Left lung (tissue), 4 donors: ENCODE measurements at regions not wholly inside any gene's neighbourhood (a gene's known extent, or its start where the extent isn't known, plus 50 kb on each side); places are given as distances from the start of the nearest gene placed in this dataset.
A peak's percentile ranks its signal among the peaks of the same experiment; 100 is the strongest.

Experiments used
- ATAC-seq: fragments of 200-7000 bp; cut with Tn5 transposase; one replicate; pipeline ENCODE4 v1.9.1; 2020; ENCODE audit warnings: moderate library complexity
- DNase-seq, 4 donors: peaks; one replicate each; pipeline ENCODE4 v3.0.0-alpha.2; 2013 to 2020
- H3K27ac ChIP-seq, 2 donors: fragments of 200-600 bp; sonication (generic) in 1 of 2; one replicate each; pipeline versions ENCODE4 v1.5.0 to v1.8.0; 2020 to 2021
- H3K27me3 ChIP-seq, 2 donors: fragments of 200-600 bp; sonication (generic) in 1 of 2; one replicate each; pipeline versions ENCODE4 v1.5.0 to v1.8.0; 2020 to 2021
- H3K36me3 ChIP-seq, 2 donors: fragments of 200-600 bp; sonication (generic) in 1 of 2; one replicate each; pipeline versions ENCODE4 v1.5.0 to v1.8.0; 2020 to 2021
- H3K4me1 ChIP-seq, 2 donors: fragments of 200-600 bp; one replicate each; pipeline ENCODE4 v1.8.0; 2021
- H3K4me3 ChIP-seq, 2 donors: fragments of 200-600 bp; sonication (generic) in 1 of 2; one replicate each; pipeline versions ENCODE4 v1.5.0 to v1.8.0; 2020 to 2021; ENCODE audit warnings: mild to moderate bottlenecking in 1 of 2
- H3K9me3 ChIP-seq, 2 donors: fragments of 200-600 bp; sonication (generic) in 1 of 2; one replicate each; pipeline versions ENCODE4 v1.5.0 to v1.8.0; 2020 to 2021
- intact Hi-C, 2 donors: fragments of 100-400 bp; cut with DNase I; formaldehyde crosslinking; loops; one replicate each; pipeline versions ENCODE4 v1.11.2 to v1.14.2; 2022
- TF ChIP-seq, protein P1 (sequence below), 2 donors: fragments of 200-600 bp; sonication (generic) in 1 of 2; IDR thresholded peaks; one replicate each; pipeline versions ENCODE4 v1.5.0 to v1.8.0; 2021; ENCODE audit warnings: antibody characterized with exemption in 2 of 2
- donor health status: DM: no; HTN: yes; CAD: no.
- donor health status: DM: no; HTN: no; CAD: no.

DNA sequence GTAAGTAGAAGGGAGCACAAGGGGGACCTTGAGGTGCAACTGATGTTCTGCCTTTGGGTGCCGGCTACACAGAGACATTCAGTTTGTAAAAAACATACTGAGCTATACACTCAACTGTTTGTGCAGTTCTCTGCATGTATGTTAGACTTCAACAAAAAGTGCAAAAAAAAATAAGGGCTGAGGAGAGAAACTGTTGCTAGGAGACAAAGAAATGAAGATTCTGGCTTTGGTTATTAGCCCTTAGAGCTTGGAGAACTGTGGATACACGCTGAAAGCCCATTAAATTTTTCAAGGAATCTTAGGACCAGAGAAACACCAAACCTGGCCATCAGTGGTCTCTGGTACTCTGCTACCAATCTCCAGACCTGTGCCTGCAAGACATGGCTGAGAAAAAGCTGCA, 207.6 kb upstream of the NSMCE3 start:
- intact Hi-C loops: no loop called here
- TF ChIP-seq, protein P1, sequence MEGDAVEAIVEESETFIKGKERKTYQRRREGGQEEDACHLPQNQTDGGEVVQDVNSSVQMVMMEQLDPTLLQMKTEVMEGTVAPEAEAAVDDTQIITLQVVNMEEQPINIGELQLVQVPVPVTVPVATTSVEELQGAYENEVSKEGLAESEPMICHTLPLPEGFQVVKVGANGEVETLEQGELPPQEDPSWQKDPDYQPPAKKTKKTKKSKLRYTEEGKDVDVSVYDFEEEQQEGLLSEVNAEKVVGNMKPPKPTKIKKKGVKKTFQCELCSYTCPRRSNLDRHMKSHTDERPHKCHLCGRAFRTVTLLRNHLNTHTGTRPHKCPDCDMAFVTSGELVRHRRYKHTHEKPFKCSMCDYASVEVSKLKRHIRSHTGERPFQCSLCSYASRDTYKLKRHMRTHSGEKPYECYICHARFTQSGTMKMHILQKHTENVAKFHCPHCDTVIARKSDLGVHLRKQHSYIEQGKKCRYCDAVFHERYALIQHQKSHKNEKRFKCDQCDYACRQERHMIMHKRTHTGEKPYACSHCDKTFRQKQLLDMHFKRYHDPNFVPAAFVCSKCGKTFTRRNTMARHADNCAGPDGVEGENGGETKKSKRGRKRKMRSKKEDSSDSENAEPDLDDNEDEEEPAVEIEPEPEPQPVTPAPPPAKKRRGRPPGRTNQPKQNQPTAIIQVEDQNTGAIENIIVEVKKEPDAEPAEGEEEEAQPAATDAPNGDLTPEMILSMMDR (IDR thresholded peaks at IDR 0.05): no peak
- Histone ChIP-seq H3K9me3 (no peaks in the 10 kb centered on the region), H3K4me3 (no peak overlapping the region), H3K27ac (no peak overlapping the region), H3K27me3 (no peaks in the 10 kb centered on the region), H3K4me1 (no peaks in the 10 kb centered on the region), H3K36me3 (no peaks in the 10 kb centered on the region)
- ATAC-seq (no peak), DNase-seq (no peak)

DNA sequence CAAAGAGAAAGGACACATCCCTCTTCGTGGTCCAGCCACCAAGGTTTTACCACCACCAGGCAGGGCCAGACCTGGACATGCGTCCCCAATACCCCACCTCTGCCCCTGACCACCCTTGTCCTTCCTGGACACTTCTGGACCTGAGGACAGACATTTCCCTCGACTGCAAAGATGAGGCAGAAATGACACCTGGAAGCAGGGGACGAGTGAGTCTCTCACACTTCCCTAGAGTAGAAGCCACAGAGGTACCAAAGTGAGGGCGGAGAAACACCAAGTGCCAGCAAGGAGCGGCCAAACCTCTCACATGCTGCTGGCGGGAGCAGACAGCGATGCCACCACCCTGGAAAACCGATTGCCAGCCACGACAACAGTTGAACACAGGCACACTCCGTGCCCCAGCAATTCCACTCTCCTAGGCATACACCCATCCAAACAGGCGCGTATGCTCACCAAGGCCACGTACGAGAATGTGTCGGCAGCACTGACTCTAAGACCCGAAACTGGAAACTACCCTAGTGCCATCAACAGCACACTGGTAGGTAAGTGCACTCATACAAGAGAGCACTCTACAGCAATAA, 207.0 kb upstream of the NSMCE3 start:
- Histone ChIP-seq H3K27ac (no peak overlapping the region), H3K36me3 (no peaks in the 10 kb centered on the region), H3K4me3 (no peak overlapping the region), H3K4me1 (no peaks in the 10 kb centered on the region), H3K9me3 (no peaks in the 10 kb centered on the region), H3K27me3 (no peaks in the 10 kb centered on the region)
- intact Hi-C loops: no loop called here
- TF ChIP-seq, protein P1 (IDR thresholded peaks at IDR 0.05): no peak
- ATAC-seq (no peak), DNase-seq (no peak)

DNA sequence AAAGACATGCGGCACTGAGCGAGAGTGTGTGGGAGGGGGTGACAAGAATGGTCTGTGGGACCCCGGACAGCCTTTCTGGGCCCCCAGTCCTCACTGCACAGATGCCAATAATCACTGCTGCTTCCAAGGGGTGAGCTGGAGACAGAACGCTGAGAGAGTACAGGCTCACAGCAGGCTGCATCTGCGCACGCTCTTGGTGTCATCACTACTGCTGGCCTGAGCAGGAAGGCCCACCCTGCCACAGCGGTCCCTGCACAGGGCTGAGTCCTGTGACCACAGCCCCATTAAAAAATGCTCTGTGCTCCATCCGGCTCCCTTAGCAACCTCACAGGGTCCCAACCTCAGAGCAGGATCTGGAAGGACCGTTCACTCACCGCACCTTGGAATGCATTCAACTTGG, 205.5 kb upstream of the NSMCE3 start:
- TF ChIP-seq, protein P1 (IDR thresholded peaks at IDR 0.05): no peak
- ATAC-seq: no peak
- Histone ChIP-seq H3K9me3 (no peaks in the 10 kb centered on the region), H3K4me3 (no peak overlapping the region), H3K27ac (no peak overlapping the region), H3K36me3 (no peaks in the 10 kb centered on the region), H3K4me1 (no peaks in the 10 kb centered on the region), H3K27me3 (no peaks in the 10 kb centered on the region)
- no peak for DNase-seq
- intact Hi-C loops: no loop called here

DNA sequence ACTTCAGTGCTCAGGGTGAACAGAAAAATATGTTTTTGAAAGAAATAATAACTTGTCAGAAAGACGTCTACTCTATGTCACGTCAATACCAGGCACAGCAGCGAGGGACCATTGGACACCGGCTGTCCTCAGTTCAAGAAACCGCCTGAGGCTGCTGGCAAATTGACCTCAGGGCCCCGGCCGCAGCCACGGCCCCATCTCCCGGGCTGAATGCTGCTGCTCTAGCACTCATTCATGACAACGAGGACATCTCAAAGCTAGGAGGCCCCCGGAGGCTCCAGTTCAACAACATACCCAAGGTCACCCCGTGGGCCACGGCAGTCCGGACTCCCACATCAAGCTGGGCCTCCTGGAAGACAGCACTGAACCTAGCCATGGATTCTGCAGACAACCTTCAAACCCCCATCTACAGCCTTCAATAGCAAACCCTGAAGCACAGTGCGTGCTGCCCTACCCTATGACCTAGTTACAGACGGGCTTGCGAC, 204.0 kb upstream of the NSMCE3 start:
- Histone ChIP-seq H3K36me3 (no peaks in the 10 kb centered on the region), H3K27me3 (no peaks in the 10 kb centered on the region), H3K4me3 (no peak overlapping the region), H3K9me3 (no peaks in the 10 kb centered on the region), H3K27ac (no peak overlapping the region), H3K4me1 (no peaks in the 10 kb centered on the region)
- intact Hi-C loops: no loop called here
- no peak for DNase-seq
- TF ChIP-seq, protein P1 (IDR thresholded peaks at IDR 0.05): no peak
- ATAC-seq: no peak

DNA sequence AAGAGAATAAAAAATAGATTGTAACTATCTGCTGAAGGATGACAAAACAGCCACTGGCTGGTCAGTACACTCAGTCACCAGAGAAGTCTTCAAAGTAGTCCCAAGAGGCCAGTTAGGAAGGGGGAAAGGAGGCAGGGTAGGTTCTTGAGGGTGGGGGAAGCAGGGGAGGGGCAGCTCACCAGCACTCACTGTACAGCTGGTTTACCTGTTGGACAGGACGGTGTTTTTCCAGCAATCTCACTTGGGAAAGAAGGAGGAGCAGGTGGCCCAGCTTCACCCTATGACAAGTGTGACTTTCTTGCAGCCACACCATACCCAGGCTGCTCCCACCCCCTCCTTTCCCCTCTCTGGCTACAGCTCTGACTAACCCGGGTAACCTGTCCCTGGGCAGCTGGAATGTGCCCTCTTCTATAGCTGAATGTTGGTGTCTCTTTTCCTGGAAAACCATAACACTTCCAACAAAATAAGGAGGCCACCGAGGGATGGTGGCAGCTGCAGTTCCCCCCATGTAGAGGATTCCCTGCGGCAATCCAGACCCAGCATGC, 203.4 kb upstream of the NSMCE3 start:
- no peak overlapping the region for H3K4me3 ChIP-seq
- no peaks in the 10 kb centered on the region for H3K4me1 ChIP-seq
- no peaks in the 10 kb centered on the region for H3K9me3 ChIP-seq
- H3K27me3 ChIP-seq: no peaks in the 10 kb centered on the region
- ATAC-seq (peak; percentile 59), DNase-seq (no peak)
- no peaks in the 10 kb centered on the region for H3K36me3 ChIP-seq
- TF ChIP-seq, protein P1 (IDR thresholded peaks at IDR 0.05): no peak
- no peak overlapping the region for H3K27ac ChIP-seq
- intact Hi-C loops: no loop called here
